MCF 10A (cell line): ENCODE measurements at regions not wholly inside any gene's neighbourhood (a gene's known extent, or its start where the extent isn't known, plus 50 kb on each side); places are given as distances from the start of the nearest gene placed in this dataset.

Experiments
- BruUV-seq: library from RNA; stranded (reverse); fragments of 400-500 nt; replicated peaks from 2 replicates; lab custom pipeline; 2021; lab: Mats Ljungman, UMichigan
- CTCF ChIA-PET: fragments of 300-600 bp; sonication (Branson Sonifier 250); formaldehyde crosslinking; extraction: SDS; loops from one replicate; lab custom pipeline; 2021; ENCODE audit warnings: antibody characterized with exemption, inconsistent platforms; lab: Yijun Ruan, JAX
- POLR2A ChIA-PET: fragments of 300-600, 350-650 bp; sonication (Branson Sonifier 250); formaldehyde crosslinking; extraction: SDS; loops from one replicate; lab custom pipeline; 2020; ENCODE audit warnings: antibody characterized with exemption, inconsistent platforms; lab: Yijun Ruan, JAX
- DNase-seq: peaks from one replicate; pipeline ENCODE4 v3.0.0-alpha.2; 2018; ENCODE audit not compliant: unreplicated experiment
- H3K27ac Mint-ChIP-seq: one replicate; pipeline ENCODE4 v1.8.0; 2022; ENCODE audit warnings: mild to moderate bottlenecking, low read depth, mixed read lengths; ENCODE audit not compliant: unreplicated experiment
- H3K27me3 Mint-ChIP-seq: one replicate; pipeline ENCODE4 v1.8.0; 2022; ENCODE audit warnings: mixed read lengths; ENCODE audit not compliant: insufficient read depth, unreplicated experiment
- H3K36me3 Mint-ChIP-seq: one replicate; pipeline ENCODE4 v1.8.0; 2022; ENCODE audit warnings: mild to moderate bottlenecking, moderate library complexity, mixed read lengths; ENCODE audit not compliant: insufficient read depth, unreplicated experiment
- H3K4me1 Mint-ChIP-seq: one replicate; pipeline ENCODE4 v1.8.0; 2022; ENCODE audit warnings: mixed read lengths; ENCODE audit not compliant: insufficient read depth, unreplicated experiment
- H3K4me3 Mint-ChIP-seq: one replicate; pipeline ENCODE4 v1.8.0; 2022; ENCODE audit warnings: mild to moderate bottlenecking, moderate library complexity, mixed read lengths; ENCODE audit not compliant: unreplicated experiment
- H3K9me3 Mint-ChIP-seq: one replicate; pipeline ENCODE4 v1.8.0; 2022; ENCODE audit warnings: mixed read lengths; ENCODE audit not compliant: unreplicated experiment
- CTCF ChIP-seq: fragments of 200-600 bp; IDR thresholded peaks from one replicate; pipeline ENCODE4 v1.8.0; 2022; ENCODE audit warnings: antibody characterized with exemption, mild to moderate bottlenecking; ENCODE audit not compliant: unreplicated experiment
- intact Hi-C: fragments of 100-400 bp; cut with micrococcal nuclease; formaldehyde crosslinking; loops from 2 replicates; pipeline ENCODE4 v1.14.1; 2022

GRCh38 chr5:18158166-18158565 lies 523.9 kb downstream of the TAF11L14 start:
- H3K4me1 Mint-ChIP-seq: no peaks in the 10 kb centered on the region
- no peak for TF ChIP-seq CTCF
- no TSS peak for BruUV-seq
- no peak for DNase-seq
- peaks cover 9% of the 10 kb centered on the region for H3K9me3 Mint-ChIP-seq
- H3K27ac Mint-ChIP-seq: no peak overlapping the region
- H3K27me3 Mint-ChIP-seq: no peaks in the 10 kb centered on the region
- intact Hi-C loops: no loop called here
- H3K36me3 Mint-ChIP-seq: no peaks in the 10 kb centered on the region
- POLR2A ChIA-PET: no interaction called here
- CTCF ChIA-PET: no interaction called here
- H3K4me3 Mint-ChIP-seq: no peak overlapping the region

- CTCF ChIA-PET: no interaction called here
- H3K4me1 Mint-ChIP-seq: no peaks in the 10 kb centered on the region
- no peak for TF ChIP-seq CTCF
- BruUV-seq: no TSS peak
- POLR2A ChIA-PET: no interaction called here
- intact Hi-C loops: no loop called here
- no peaks in the 10 kb centered on the region for H3K27me3 Mint-ChIP-seq
- H3K36me3 Mint-ChIP-seq: no peaks in the 10 kb centered on the region
- H3K27ac Mint-ChIP-seq: no peak overlapping the region
- DNase-seq: no peak
- H3K4me3 Mint-ChIP-seq: no peak overlapping the region
- H3K9me3 Mint-ChIP-seq: peaks cover 14% of the 10 kb centered on the region
These were observed 525.1 kb downstream of the TAF11L14 start for GRCh38 chr5:18159331-18159730.

- no peaks in the 10 kb centered on the region for H3K9me3 Mint-ChIP-seq
- no TSS peak for BruUV-seq
- no peaks in the 10 kb centered on the region for H3K4me1 Mint-ChIP-seq
- no peak for DNase-seq
- no peak for TF ChIP-seq CTCF
- CTCF ChIA-PET: interaction anchor here (0.7 kb wide), 1 partner anchor 97 kb away, joined by 4 read pairs; no protein-coding TSS in a partner anchor
- no peak overlapping the region for H3K4me3 Mint-ChIP-seq
- no peaks in the 10 kb centered on the region for H3K27me3 Mint-ChIP-seq
- intact Hi-C loops: no loop called here
- H3K27ac Mint-ChIP-seq: no peak overlapping the region
- H3K36me3 Mint-ChIP-seq: no peaks in the 10 kb centered on the region
- POLR2A ChIA-PET: no interaction called here
These were observed 537.4 kb downstream of the TAF11L14 start for GRCh38 chr5:18171684-18172083.

GRCh38 chr5:18179579-18179978 lies 545.3 kb downstream of the TAF11L14 start:
- Mint-ChIP-seq H3K4me3 (no peak overlapping the region), H3K27me3 (no peaks in the 10 kb centered on the region), H3K9me3 (no peaks in the 10 kb centered on the region), H3K27ac (no peak overlapping the region), H3K4me1 (no peaks in the 10 kb centered on the region), H3K36me3 (no peaks in the 10 kb centered on the region)
- DNase-seq: no peak
- no peak for TF ChIP-seq CTCF
- CTCF ChIA-PET: interaction anchor here (1.6 kb wide), 1 partner anchor 14 kb away, joined by 4 read pairs; no protein-coding TSS in a partner anchor
- POLR2A ChIA-PET: interaction anchor here (0.7 to 2.2 kb wide), 2 partner anchors 11 to 39 kb away, joined by 3 to 8 read pairs; no protein-coding TSS in a partner anchor
- no TSS peak for BruUV-seq
- intact Hi-C loops: no loop called here
